ENCODE measurements at regions not wholly inside any gene's neighbourhood (a gene's known extent, or its start where the extent isn't known, plus 50 kb on each side); places are given as distances from the start of the nearest gene placed in this dataset.
"Not testable (repeated sequence)": the region's sequence is repeated elsewhere in the genome, so short reads cannot be mapped to it uniquely, and the experiment has no call there.

DNA sequence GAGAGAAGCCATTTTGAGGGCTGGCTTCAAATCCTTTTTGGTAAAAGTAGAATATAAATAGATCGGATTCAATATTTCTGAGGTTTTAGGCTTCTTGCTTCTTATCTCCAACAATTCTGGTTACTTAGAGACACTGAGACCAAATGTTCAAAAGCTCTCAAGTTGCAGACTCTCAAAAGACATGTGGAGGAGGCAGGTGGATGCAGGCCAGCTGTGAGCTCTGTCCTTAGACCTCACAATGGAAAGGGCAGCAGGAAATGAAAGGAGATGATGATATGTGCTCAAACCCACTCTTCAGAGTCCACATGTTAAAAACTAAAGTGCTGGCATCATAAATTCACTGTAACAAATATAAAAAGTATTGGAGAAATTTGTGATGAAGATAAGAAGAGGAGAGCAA lies 424.9 kb upstream of the ALCAM start:
- no peak for DNase-seq (ENCODE audit: insufficient read length, low spot score, missing footprints)
- Histone ChIP-seq H3K9me3 (ENCODE audit: low read depth, low read length) (no peaks in the 10 kb centered on the region), H3K4me2 (ENCODE audit: insufficient read depth, low read length) (no peak overlapping the region), H2AFZ (ENCODE audit: low read length) (no peak overlapping the region), H3K4me3 (ENCODE audit: insufficient read depth, low read length) (no peak overlapping the region), H3K4me1 (ENCODE audit: insufficient read depth, low read length) (no peaks in the 10 kb centered on the region), H3K36me3 (ENCODE audit: insufficient read depth, low read length) (no peaks in the 10 kb centered on the region), H4K20me1 (ENCODE audit: insufficient read depth, low read length) (no peaks in the 10 kb centered on the region), H3K27ac (ENCODE audit: low read depth, low read length) (no peak overlapping the region), H3K79me2 (ENCODE audit: insufficient read depth, low read length) (no peaks in the 10 kb centered on the region), H3K27me3 (ENCODE audit: insufficient read depth, low read length) (no peaks in the 10 kb centered on the region)
- TF ChIP-seq, protein P1, sequence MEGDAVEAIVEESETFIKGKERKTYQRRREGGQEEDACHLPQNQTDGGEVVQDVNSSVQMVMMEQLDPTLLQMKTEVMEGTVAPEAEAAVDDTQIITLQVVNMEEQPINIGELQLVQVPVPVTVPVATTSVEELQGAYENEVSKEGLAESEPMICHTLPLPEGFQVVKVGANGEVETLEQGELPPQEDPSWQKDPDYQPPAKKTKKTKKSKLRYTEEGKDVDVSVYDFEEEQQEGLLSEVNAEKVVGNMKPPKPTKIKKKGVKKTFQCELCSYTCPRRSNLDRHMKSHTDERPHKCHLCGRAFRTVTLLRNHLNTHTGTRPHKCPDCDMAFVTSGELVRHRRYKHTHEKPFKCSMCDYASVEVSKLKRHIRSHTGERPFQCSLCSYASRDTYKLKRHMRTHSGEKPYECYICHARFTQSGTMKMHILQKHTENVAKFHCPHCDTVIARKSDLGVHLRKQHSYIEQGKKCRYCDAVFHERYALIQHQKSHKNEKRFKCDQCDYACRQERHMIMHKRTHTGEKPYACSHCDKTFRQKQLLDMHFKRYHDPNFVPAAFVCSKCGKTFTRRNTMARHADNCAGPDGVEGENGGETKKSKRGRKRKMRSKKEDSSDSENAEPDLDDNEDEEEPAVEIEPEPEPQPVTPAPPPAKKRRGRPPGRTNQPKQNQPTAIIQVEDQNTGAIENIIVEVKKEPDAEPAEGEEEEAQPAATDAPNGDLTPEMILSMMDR (IDR thresholded peaks at IDR 0.05; ENCODE audit: extremely low read depth, low read depth, low read length): no peak

- no peaks in the 10 kb centered on the region for H3K36me3 ChIP-seq (ENCODE audit: insufficient read depth, low read length)
- no peaks in the 10 kb centered on the region for H3K4me1 ChIP-seq (ENCODE audit: insufficient read depth, low read length)
- H3K4me2 ChIP-seq (ENCODE audit: insufficient read depth, low read length): no peak overlapping the region
- no peak overlapping the region for H3K27ac ChIP-seq (ENCODE audit: low read depth, low read length)
- H3K9me3 ChIP-seq (ENCODE audit: low read depth, low read length): no peaks in the 10 kb centered on the region
- no peak for DNase-seq (ENCODE audit: insufficient read length, low spot score, missing footprints)
- H3K4me3 ChIP-seq (ENCODE audit: insufficient read depth, low read length): no peak overlapping the region
- TF ChIP-seq, protein P1 (IDR thresholded peaks at IDR 0.05; ENCODE audit: extremely low read depth, low read depth, low read length): no peak
- H3K27me3 ChIP-seq (ENCODE audit: insufficient read depth, low read length): no peaks in the 10 kb centered on the region
- H4K20me1 ChIP-seq (ENCODE audit: insufficient read depth, low read length): no peaks in the 10 kb centered on the region
- no peak overlapping the region for H2AFZ ChIP-seq (ENCODE audit: low read length)
- H3K79me2 ChIP-seq (ENCODE audit: insufficient read depth, low read length): no peaks in the 10 kb centered on the region
These were observed 422.7 kb upstream of the ALCAM start for GRCh38 chr3:104943974-104944373.

GRCh38 chr3:104947943-104948342 lies 418.8 kb upstream of the ALCAM start:
- DNase-seq (ENCODE audit: insufficient read length, low spot score, missing footprints): no peak
- TF ChIP-seq, protein P1 (IDR thresholded peaks at IDR 0.05; ENCODE audit: extremely low read depth, low read depth, low read length): no peak
- no peaks in the 10 kb centered on the region for H3K36me3 ChIP-seq (ENCODE audit: insufficient read depth, low read length)
- no peaks in the 10 kb centered on the region for H3K9me3 ChIP-seq (ENCODE audit: low read depth, low read length)
- no peaks in the 10 kb centered on the region for H3K27me3 ChIP-seq (ENCODE audit: insufficient read depth, low read length)
- no peak overlapping the region for H3K4me2 ChIP-seq (ENCODE audit: insufficient read depth, low read length)
- no peaks in the 10 kb centered on the region for H4K20me1 ChIP-seq (ENCODE audit: insufficient read depth, low read length)
- peaks cover 15% of the 10 kb centered on the region for H3K4me1 ChIP-seq (ENCODE audit: insufficient read depth, low read length)
- no peak overlapping the region for H3K27ac ChIP-seq (ENCODE audit: low read depth, low read length)
- H3K4me3 ChIP-seq (ENCODE audit: insufficient read depth, low read length): no peak overlapping the region
- H2AFZ ChIP-seq (ENCODE audit: low read length): no peak overlapping the region
- H3K79me2 ChIP-seq (ENCODE audit: insufficient read depth, low read length): no peaks in the 10 kb centered on the region

GRCh38 chr3:104949810-104950209 lies 416.9 kb upstream of the ALCAM start:
- H3K4me2 ChIP-seq (ENCODE audit: insufficient read depth, low read length); H3K36me3 ChIP-seq (ENCODE audit: insufficient read depth, low read length); DNase-seq (ENCODE audit: insufficient read length, low spot score, missing footprints); H2AFZ ChIP-seq (ENCODE audit: low read length); H3K4me3 ChIP-seq (ENCODE audit: insufficient read depth, low read length); H3K79me2 ChIP-seq (ENCODE audit: insufficient read depth, low read length); H3K27me3 ChIP-seq (ENCODE audit: insufficient read depth, low read length); H3K27ac ChIP-seq (ENCODE audit: low read depth, low read length); H4K20me1 ChIP-seq (ENCODE audit: insufficient read depth, low read length); H3K9me3 ChIP-seq (ENCODE audit: low read depth, low read length): not testable (repeated sequence)
- peaks cover 16% of the 10 kb centered on the region for H3K4me1 ChIP-seq (ENCODE audit: insufficient read depth, low read length)

Measured in osteoblast (primary cell).